ENCODE measurements at regions not wholly inside any gene's neighbourhood (a gene's known extent, or its start where the extent isn't known, plus 50 kb on each side); places are given as distances from the start of the nearest gene placed in this dataset.
A peak's percentile ranks its signal among the peaks of the same experiment; 100 is the strongest.

GRCh38 chr3:127391436-127392155, 103.8 kb upstream of the PRR20G start:
- Histone ChIP-seq H3K4me3 (no peak overlapping the region), H3K79me2 (ENCODE audit: low read depth) (no peaks in the 10 kb centered on the region), H3F3A (ENCODE audit: low read depth) (peaks cover 17% of the 10 kb centered on the region), H3K4me2 (peak overlapping the region; percentile 48), H3K4me1 (peaks cover 40% of the 10 kb centered on the region), H3K27ac (no peak overlapping the region), H4K20me1 (ENCODE audit: low read depth) (no peaks in the 10 kb centered on the region), H3K9ac (no peak overlapping the region), H3K27me3 (no peaks in the 10 kb centered on the region), H2AFZ (replicated peaks) (no peak overlapping the region), H3K36me3 (no peaks in the 10 kb centered on the region), H3K9me3 (ENCODE audit: low read depth) (no peaks in the 10 kb centered on the region)
- Mint-ChIP-seq H3K4me1 (peaks cover 53% of the 10 kb centered on the region), H3K36me3 (no peaks in the 10 kb centered on the region), H3K27me3 (ENCODE audit: insufficient read depth, low read depth) (peaks cover 9% of the 10 kb centered on the region), H3K27ac (peak overlapping the region; percentile 63), H3K9me3 (no peaks in the 10 kb centered on the region), H3K4me3 (no peak overlapping the region)
- TF ChIP-seq EZH2 (IDR thresholded peaks at IDR 0.05) (no peak), CTCF (IDR thresholded peaks at IDR 0.05) (no peak), EZH2phosphoT487 (IDR thresholded peaks at IDR 0.05) (no peak)
- no peak for DNase-seq (ENCODE audit: low spot score)

- no peak overlapping the region for H3K4me3 ChIP-seq
- H3K9ac ChIP-seq, result no peak overlapping the region
- no peaks in the 10 kb centered on the region for H3K9me3 ChIP-seq (ENCODE audit: low read depth)
- Mint-ChIP-seq H3K27ac (no peak overlapping the region), H3K4me3 (no peak overlapping the region), H3K4me1 (peaks cover 42% of the 10 kb centered on the region), H3K36me3 (no peaks in the 10 kb centered on the region), H3K9me3 (no peaks in the 10 kb centered on the region), H3K27me3 (ENCODE audit: insufficient read depth, low read depth) (peaks cover 12% of the 10 kb centered on the region)
- H3K27me3 ChIP-seq, result no peaks in the 10 kb centered on the region
- DNase-seq (ENCODE audit: low spot score), result no peak
- peaks cover 9% of the 10 kb centered on the region for H3F3A ChIP-seq (ENCODE audit: low read depth)
- H3K79me2 ChIP-seq (ENCODE audit: low read depth), result no peaks in the 10 kb centered on the region
- H3K36me3 ChIP-seq, result no peaks in the 10 kb centered on the region
- H3K4me1 ChIP-seq, result peaks cover 29% of the 10 kb centered on the region
- no peaks in the 10 kb centered on the region for H4K20me1 ChIP-seq (ENCODE audit: low read depth)
- no peak overlapping the region for H3K4me2 ChIP-seq
- no peak overlapping the region for H2AFZ ChIP-seq (replicated peaks)
- no peak for TF ChIP-seq EZH2 (IDR thresholded peaks at IDR 0.05)
- no peak for TF ChIP-seq EZH2phosphoT487 (IDR thresholded peaks at IDR 0.05)
- no peak for TF ChIP-seq CTCF (IDR thresholded peaks at IDR 0.05)
- H3K27ac ChIP-seq, result no peak overlapping the region
Observed at GRCh38 chr3:127390365-127391025, 102.6 kb upstream of the PRR20G start.

GRCh38 chr3:127389913-127390312, 102.1 kb upstream of the PRR20G start:
- DNase-seq (ENCODE audit: low spot score), result no peak
- Histone ChIP-seq H3F3A (ENCODE audit: low read depth) (peaks cover 5% of the 10 kb centered on the region), H3K4me1 (peaks cover 26% of the 10 kb centered on the region), H3K79me2 (ENCODE audit: low read depth) (no peaks in the 10 kb centered on the region), H3K27me3 (no peaks in the 10 kb centered on the region), H3K4me3 (no peak overlapping the region), H3K36me3 (no peaks in the 10 kb centered on the region), H2AFZ (replicated peaks) (no peak overlapping the region), H4K20me1 (ENCODE audit: low read depth) (no peaks in the 10 kb centered on the region), H3K9me3 (ENCODE audit: low read depth) (no peaks in the 10 kb centered on the region), H3K4me2 (no peak overlapping the region), H3K9ac (no peak overlapping the region), H3K27ac (no peak overlapping the region)
- Mint-ChIP-seq H3K36me3 (no peaks in the 10 kb centered on the region), H3K27ac (no peak overlapping the region), H3K4me3 (no peak overlapping the region), H3K9me3 (no peaks in the 10 kb centered on the region), H3K27me3 (ENCODE audit: insufficient read depth, low read depth) (peaks cover 13% of the 10 kb centered on the region), H3K4me1 (peaks cover 42% of the 10 kb centered on the region)
- no peak for TF ChIP-seq EZH2phosphoT487 (IDR thresholded peaks at IDR 0.05)
- no peak for TF ChIP-seq EZH2 (IDR thresholded peaks at IDR 0.05)
- TF ChIP-seq CTCF (IDR thresholded peaks at IDR 0.05), result no peak
